GM19397 (cell line): ENCODE measurements at regions not wholly inside any gene's neighbourhood (a gene's known extent, or its start where the extent isn't known, plus 50 kb on each side); places are given as distances from the start of the nearest gene placed in this dataset.

ENCODE experiments used
- ATAC-seq: cut with Tn5 transposase; IDR thresholded peaks from one replicate; pipeline ENCODE4 v1.9.1; 2021; ENCODE audit warnings: mild to moderate bottlenecking, moderate library complexity; ENCODE audit not compliant: unreplicated experiment

DNA sequence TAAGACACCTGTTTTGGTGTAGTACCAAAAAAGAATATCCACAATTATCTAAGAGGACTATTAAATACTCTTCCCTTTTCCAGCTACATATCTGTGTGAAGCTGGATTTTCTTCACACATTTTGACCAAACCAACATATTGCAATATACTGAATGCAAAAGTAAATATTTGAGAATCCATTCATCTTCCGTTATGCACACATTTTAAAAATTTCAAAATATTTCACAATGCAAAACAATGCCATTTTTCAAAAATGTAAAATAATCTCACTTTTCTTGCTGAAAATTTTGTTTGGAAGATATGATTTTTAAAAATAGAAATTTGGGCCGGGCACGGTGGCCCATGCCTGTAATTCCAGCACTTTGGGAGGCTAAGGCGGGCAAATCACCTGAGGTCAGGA, 133.9 kb upstream of the FUT8 start:
- no peak for ATAC-seq

DNA sequence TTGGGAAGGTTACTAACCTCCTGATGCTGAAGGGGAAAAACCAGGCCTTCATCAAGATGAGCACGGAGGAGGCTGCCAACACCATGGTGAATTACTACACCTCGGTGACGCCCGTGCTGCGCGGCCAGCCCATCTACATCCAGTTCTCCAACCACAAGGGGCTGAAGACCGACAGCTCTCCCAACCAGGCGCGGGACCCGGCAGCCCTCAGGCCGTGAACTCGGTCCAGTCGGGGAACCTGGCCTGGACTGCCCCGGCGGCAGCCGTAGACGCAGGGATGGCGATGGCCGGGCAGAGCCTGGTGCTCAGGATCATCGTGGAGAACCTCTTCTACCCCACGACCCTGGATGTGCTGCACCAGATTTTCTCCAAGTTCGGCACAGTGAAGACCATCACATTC, 133.0 kb upstream of the FUT8 start:
- ATAC-seq = no peak

- no peak for ATAC-seq
These were observed 132.6 kb upstream of the FUT8 start for GRCh38 chr14:65279958-65280357.

- no peak for ATAC-seq
These were observed 131.9 kb upstream of the FUT8 start for GRCh38 chr14:65280653-65281052.

DNA sequence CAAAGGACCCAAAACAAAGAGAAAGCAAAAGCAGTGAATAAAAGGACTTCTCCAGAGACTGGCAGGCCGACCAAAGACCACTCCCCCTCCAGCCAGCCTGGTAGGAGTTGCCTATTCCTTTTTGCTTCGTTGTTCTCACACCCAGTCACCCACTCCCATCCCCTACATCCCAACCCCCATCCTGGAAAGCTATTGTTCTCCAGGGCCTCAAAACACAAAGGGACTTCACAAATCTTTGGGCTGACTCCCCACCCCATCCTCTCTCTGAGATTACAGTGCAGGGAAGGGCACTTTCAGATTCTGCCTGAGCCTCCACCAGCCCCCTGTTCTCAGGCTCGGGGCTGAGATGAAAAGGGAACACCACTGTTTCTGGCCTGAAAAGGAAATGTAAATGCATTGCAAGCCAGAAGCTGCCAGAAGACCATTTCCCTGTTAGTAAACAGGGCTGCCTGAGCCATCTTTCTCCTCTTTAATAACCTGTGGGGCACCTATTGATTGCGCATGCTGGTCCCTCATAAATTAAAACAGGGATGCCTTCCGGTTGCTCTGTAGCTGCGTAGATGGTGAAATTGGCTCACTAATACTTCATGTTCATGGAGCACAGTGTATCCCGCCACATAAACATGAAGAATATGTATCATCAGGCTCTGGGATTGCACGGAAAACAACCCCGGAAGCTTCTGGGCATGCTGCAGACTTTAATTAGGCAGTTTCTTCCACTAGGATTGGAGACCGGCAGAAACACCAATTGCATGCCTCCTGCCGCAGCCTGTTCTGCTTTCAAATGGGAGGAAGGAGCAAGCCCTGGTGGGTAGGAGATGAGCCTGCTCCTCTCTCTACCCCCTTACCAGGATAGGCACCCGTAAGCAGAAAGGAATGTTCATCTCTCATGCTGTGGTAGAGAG, 130.3 kb upstream of the FUT8 start:
- ATAC-seq = no peak

DNA sequence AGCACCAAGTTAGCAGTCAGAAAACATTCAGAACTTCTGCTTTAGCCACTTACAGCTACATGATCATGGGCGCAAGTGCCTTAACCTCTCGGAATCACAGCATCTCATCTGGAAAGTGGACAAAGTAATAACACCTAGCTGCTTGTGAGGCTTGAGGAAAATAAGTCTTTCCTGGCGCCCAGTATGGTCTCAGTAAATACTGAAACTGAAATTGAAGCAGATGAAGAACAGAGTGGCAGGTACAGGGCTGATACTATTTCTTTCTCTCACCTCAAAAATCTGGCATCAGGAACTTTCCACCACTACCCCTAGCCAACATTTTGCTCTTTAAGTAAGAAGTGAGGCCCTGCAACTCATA, 129.7 kb upstream of the FUT8 start:
- no peak for ATAC-seq

DNA sequence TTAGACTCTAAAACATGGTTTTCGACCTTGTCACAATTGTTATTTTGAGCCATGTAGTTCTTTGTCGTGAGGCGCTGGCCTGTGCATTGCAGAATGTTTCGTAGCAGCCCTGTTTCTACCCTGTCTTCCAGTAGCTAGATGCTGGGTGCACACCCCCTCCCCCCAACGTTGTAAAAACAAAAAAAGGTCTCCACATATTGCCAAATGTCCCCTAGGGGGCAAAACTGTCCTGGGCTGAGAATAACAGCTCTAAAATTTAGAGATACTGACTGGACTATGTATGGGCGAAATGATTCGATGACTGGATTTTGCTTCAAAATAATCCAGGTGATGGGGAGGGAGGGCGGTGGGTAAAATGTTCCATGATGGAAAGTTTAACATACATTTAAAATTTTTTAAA, 126.1 kb upstream of the FUT8 start:
- no peak for ATAC-seq

DNA sequence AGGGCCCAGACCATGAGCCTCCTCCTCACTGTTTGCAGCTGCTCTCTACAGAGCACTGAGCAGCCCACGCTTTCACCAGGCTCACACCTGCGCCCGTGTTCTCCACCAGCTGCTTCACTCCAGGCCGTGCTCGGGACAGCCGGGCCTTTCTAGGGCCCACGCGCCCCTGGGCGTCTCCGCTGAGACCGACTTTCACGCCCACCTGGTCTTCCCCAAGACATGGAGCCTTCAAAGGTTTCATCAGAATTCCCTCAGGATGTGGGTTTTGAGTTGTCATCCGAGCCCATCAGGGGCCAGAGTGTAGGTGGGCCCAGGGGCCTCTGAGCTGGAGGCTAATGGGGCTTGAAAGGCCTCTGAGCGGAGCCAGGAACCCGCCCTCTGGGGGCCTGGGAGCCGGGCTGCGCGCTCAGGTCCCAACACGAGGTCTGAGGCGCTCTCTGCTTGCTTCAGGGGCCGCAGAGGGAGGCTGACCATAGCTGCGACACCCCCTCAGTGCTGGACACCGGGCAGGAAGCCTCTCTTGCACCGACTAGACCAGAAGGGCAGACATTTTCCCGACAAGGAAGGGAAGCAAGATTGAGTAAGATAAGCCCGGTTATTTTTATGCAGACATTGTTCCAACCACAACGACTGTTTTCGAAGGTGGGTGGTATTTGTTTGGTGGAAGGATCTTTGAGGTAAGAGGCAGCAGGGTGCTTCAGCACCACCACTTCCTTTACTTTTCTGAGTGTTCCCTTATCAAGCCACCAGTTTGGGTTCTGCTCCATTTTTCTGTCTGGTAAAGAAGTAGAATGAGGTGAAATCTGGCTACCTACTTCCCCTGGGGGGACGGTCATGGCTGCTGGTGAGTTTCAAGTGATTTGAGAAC, 125.0 kb upstream of the FUT8 start:
- ATAC-seq = peak; percentile 66

DNA sequence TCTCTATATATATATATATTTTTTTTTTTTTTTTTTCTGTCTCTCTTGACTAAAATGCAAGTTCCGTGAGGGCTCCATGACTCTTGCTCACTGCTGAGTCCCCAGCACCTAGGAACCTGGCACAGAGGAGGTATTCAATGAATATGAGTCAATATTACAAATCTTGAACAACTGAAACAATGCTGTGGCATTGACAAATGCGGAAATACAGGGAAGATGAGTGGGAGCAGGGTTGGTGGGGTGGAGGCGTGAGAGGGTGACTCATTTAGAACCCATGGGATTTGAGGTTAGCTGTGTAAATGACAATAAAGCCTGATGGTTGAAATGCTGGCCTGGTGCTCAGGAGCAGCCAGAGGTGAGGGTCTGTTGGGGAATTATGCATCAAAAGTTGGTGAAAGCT, 121.7 kb upstream of the FUT8 start:
- ATAC-seq = no peak

GRCh38 chr14:65291531-65291930, 121.0 kb upstream of the FUT8 start:
- ATAC-seq = no peak

- no peak for ATAC-seq
These were observed 117.7 kb upstream of the FUT8 start for GRCh38 chr14:65294816-65295215.

DNA sequence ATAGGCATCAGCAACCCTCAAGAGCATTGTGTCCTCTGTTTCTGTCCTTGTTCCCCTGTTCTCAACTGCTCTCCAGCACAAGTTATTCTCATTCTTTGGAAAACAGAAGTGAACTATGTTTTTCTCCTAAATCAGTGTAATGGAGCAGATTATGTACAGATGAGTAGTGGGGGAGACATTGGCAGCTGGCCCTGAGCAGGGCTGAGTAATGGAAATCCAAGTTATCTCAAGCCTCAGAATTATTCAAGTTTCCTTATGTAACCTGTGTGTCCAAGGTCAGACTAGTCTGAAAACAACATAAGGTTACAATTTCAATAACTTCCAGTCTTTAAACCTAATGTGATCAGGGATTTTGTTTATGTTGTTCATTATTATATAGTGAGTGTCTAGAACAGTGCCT, 116.1 kb upstream of the FUT8 start:
- ATAC-seq = no peak

- no peak for ATAC-seq
These were observed 115.7 kb upstream of the FUT8 start for GRCh38 chr14:65296876-65297275.

- ATAC-seq = no peak
These were observed 114.8 kb upstream of the FUT8 start for GRCh38 chr14:65297744-65298143.

DNA sequence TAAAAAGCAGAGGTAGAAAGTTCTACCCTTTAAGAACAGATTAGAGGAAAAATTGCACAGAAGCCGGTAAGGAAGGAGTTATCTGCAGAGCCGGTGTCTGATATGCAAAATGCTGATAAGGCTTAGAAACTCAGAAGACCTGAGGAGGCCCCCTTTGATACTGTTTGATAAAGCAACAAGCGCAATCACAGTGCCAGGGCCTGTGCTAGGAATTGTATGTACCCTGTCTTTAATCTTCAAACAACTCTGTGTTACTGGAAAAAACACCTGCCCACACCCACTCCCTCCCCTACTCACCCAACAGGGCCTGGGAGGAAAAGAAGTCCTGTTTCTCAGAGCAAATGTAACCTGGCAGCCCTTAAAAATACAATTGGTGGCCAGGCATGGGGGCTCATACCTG, 112.7 kb upstream of the FUT8 start:
- ATAC-seq = no peak

DNA sequence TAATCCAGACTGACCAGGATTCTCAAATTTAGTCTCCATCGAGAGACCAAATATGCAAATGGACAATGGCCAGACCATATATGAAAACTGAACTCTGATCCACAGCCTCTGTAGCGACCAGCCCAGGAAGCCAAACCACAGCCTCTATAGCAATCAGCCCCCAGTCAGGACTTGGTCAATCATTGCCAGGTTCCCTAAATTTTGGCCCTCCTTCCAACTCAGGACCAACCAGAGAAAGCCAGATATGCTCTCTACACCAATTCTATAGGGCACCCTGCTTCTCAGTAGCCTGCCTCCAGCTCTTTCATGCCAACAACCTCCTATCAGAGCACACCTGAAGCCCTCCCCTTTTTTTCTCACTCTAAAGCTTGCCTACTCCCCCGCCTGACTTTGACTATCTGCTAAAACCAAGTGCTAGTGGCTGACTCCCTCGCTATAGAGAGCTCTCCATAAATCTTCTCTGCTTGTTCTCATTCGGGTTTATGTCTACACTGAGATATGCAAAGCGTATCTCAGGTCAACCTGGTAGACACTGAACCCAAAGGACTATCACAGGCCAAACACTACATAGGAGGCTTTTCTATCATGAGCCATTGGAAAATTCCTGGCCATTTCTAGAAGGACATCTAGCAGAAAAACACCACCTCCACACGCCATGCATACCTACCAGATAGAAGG, 110.5 kb upstream of the FUT8 start:
- ATAC-seq = peak; percentile 50

DNA sequence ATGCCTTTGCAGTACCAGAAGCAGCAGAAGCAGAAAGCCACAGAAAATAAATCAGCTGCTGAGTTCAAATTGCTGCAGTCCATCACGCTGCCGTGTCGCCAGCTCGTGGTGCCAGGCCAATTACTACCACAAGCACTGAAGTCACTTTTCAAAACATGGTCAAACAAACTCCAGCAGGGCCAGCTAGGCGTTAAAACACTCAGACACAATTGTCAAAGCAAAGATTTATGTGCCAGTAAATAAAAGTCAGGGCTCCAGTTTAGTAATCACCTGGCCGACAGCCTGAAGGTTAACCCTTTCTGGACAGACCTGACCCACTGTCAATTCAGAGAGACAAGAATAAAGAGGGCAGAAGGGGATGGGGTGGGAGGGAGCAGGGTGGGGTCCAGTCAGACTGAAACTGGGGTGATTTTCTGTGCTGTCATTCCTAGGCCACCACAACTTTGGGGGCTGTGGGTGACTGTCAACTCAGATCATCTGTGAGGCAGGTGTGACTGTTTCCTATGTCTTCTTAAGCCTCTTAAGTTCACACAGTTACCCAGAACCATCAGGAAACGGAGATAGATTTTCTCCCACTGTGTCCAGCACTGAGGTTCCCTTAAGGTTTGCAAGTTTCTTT, 109.8 kb upstream of the FUT8 start:
- ATAC-seq = peak; percentile 51

DNA sequence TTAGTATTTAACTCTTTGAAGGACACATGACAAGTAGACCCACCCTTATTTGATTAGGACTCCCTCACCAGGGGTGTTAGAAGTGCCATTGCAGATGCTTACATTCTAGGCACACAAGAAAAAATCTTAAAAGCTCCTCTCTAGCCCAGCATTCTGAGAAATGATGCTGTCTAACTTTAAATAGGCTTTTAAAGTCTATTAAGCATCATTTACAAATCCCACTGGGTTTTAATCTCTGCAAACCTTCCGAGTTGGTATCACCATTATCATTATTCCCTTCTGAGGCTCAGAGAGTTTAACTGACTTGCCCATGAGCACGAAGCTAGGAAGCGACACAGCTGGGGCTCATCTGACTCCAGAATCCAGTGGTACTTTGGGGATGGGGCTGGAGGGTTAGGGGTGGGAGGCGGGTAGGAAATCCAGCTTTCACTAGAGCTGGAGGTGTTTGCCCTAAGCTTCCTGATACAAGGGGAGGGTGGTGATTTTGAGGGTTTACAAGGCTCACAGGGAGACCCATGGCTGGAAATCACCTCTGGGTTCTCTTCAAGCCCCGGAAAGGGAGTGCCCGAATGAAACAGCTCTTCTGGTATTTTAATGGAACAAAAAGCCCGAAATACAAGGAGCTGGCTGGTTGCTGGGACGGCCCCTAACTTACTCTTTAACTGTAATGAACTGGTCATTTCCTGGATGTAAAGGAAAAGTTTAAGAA, 109.2 kb upstream of the FUT8 start:
- no peak for ATAC-seq

GRCh38 chr14:65303899-65304222, 108.7 kb upstream of the FUT8 start:
- ATAC-seq = no peak

DNA sequence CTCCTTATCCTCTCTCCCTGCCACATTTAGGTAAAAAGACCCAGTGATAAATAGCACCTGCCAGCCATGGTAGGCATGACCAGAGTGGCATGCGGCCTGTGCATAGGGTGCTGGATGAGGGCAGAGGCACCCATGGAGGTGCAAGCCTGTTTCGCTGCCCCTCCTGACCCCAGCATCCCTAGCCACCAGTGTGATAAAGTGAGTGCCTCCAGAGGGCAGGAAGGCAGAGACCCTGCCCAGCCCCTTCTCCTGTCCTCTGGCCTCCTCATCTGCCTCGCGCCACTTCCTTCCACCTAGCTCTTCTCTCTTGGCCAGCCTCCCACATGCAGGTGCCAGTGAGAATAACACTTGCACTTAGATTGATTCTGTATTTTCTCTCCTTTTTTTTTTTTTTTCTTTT, 108.3 kb upstream of the FUT8 start:
- no peak for ATAC-seq

- no peak for ATAC-seq
These were observed 107.6 kb upstream of the FUT8 start for GRCh38 chr14:65304963-65305362.
